ENCODE measurements at regions not wholly inside any gene's neighbourhood (a gene's known extent, or its start where the extent isn't known, plus 50 kb on each side); places are given as distances from the start of the nearest gene placed in this dataset.

GRCh38 chr3:14311729-14312128 lies 90.7 kb upstream of the SLC6A6 start:
- DNase-seq (ENCODE audit: low read depth): no peak

- DNase-seq (ENCODE audit: low read depth): no peak
Observed at GRCh38 chr3:14312375-14312774, 90.0 kb upstream of the SLC6A6 start.

GRCh38 chr3:14317057-14317553 lies 85.3 kb upstream of the SLC6A6 start:
- no peak for DNase-seq (ENCODE audit: low read depth)

- no peak for DNase-seq (ENCODE audit: low read depth)
Observed at GRCh38 chr3:14318646-14319045, 83.8 kb upstream of the SLC6A6 start.

GRCh38 chr3:14319654-14320182 lies 82.7 kb upstream of the SLC6A6 start:
- no peak for DNase-seq (ENCODE audit: low read depth)

- no peak for DNase-seq (ENCODE audit: low read depth)
Observed at GRCh38 chr3:14320219-14320618, 82.2 kb upstream of the SLC6A6 start.

- no peak for DNase-seq (ENCODE audit: low read depth)
Observed at GRCh38 chr3:14322001-14322400, 80.4 kb upstream of the SLC6A6 start.

GRCh38 chr3:14322667-14323295 lies 79.6 kb upstream of the SLC6A6 start:
- DNase-seq (ENCODE audit: low read depth): no peak

- DNase-seq (ENCODE audit: low read depth): no peak
Observed at GRCh38 chr3:14323401-14324223, 78.8 kb upstream of the SLC6A6 start.

GRCh38 chr3:14324224-14324944 lies 78.0 kb upstream of the SLC6A6 start:
- no peak for DNase-seq (ENCODE audit: low read depth)

- no peak for DNase-seq (ENCODE audit: low read depth)
Observed at GRCh38 chr3:14328422-14328821, 74.0 kb upstream of the SLC6A6 start.

GRCh38 chr3:14329116-14329830 lies 73.1 kb upstream of the SLC6A6 start:
- no peak for DNase-seq (ENCODE audit: low read depth)

- no peak for DNase-seq (ENCODE audit: low read depth)
Observed at GRCh38 chr3:14329842-14330241, 72.6 kb upstream of the SLC6A6 start.

- no peak for DNase-seq (ENCODE audit: low read depth)
Observed at GRCh38 chr3:14330508-14330907, 71.9 kb upstream of the SLC6A6 start.

GRCh38 chr3:14331251-14331650 lies 71.2 kb upstream of the SLC6A6 start:
- no peak for DNase-seq (ENCODE audit: low read depth)

GRCh38 chr3:14332392-14332791 lies 70.0 kb upstream of the SLC6A6 start:
- no peak for DNase-seq (ENCODE audit: low read depth)

GRCh38 chr3:14333215-14333614 lies 69.2 kb upstream of the SLC6A6 start:
- DNase-seq (ENCODE audit: low read depth): no peak

- DNase-seq (ENCODE audit: low read depth): no peak
Observed at GRCh38 chr3:14333621-14334020, 68.8 kb upstream of the SLC6A6 start.

GRCh38 chr3:14334136-14334535 lies 68.3 kb upstream of the SLC6A6 start:
- DNase-seq (ENCODE audit: low read depth): no peak

- DNase-seq (ENCODE audit: low read depth): no peak
Observed at GRCh38 chr3:14334936-14335335, 67.5 kb upstream of the SLC6A6 start.

- DNase-seq (ENCODE audit: low read depth): no peak
Observed at GRCh38 chr3:14335774-14336748, 66.3 kb upstream of the SLC6A6 start.

Data from activated T-cell treated with anti-CD3 and anti-CD28 coated beads for 24 hours (primary cell).